ELF-1 (cell line): ENCODE measurements at regions not wholly inside any gene's neighbourhood (a gene's known extent, or its start where the extent isn't known, plus 50 kb on each side); places are given as distances from the start of the nearest gene placed in this dataset.

Experiments
- DNase-seq: peaks from one replicate; pipeline ENCODE4 v3.0.0-alpha.2; 2016; ENCODE audit warnings: low read depth, low spot score

GRCh38 chr18:22355598-22355997 is 62.1 kb downstream of the CTAGE1 start:
- no peak for DNase-seq

- DNase-seq: no peak
These were observed 62.6 kb downstream of the CTAGE1 start for GRCh38 chr18:22355069-22355468.

GRCh38 chr18:22349966-22350365 is 67.7 kb downstream of the CTAGE1 start:
- DNase-seq: no peak

GRCh38 chr18:22349317-22349898 is 68.3 kb downstream of the CTAGE1 start:
- DNase-seq: no peak

- DNase-seq: peak; percentile 69
These were observed 69.0 kb downstream of the CTAGE1 start for GRCh38 chr18:22348521-22349316.

GRCh38 chr18:22347606-22348511 is 69.9 kb downstream of the CTAGE1 start:
- DNase-seq: peak; percentile 38

GRCh38 chr18:22346953-22347605 is 70.6 kb downstream of the CTAGE1 start:
- peak; percentile 75 for DNase-seq

GRCh38 chr18:22346401-22346952 is 71.2 kb downstream of the CTAGE1 start:
- DNase-seq: no peak

GRCh38 chr18:22345718-22346117 is 72.0 kb downstream of the CTAGE1 start:
- no peak for DNase-seq

- no peak for DNase-seq
These were observed 72.6 kb downstream of the CTAGE1 start for GRCh38 chr18:22344908-22345670.

- DNase-seq: no peak
These were observed 73.3 kb downstream of the CTAGE1 start for GRCh38 chr18:22344445-22344844.

GRCh38 chr18:22343613-22344012 is 74.1 kb downstream of the CTAGE1 start:
- no peak for DNase-seq

GRCh38 chr18:22342625-22343024 is 75.1 kb downstream of the CTAGE1 start:
- DNase-seq: no peak

- DNase-seq: no peak
These were observed 77.4 kb downstream of the CTAGE1 start for GRCh38 chr18:22340331-22340730.

GRCh38 chr18:22339913-22340312 is 77.8 kb downstream of the CTAGE1 start:
- no peak for DNase-seq

GRCh38 chr18:22337833-22338232 is 79.9 kb downstream of the CTAGE1 start:
- no peak for DNase-seq

GRCh38 chr18:22337306-22337705 is 80.4 kb downstream of the CTAGE1 start:
- no peak for DNase-seq

- no peak for DNase-seq
These were observed 81.3 kb downstream of the CTAGE1 start for GRCh38 chr18:22336406-22336805.

- DNase-seq: no peak
These were observed 82.0 kb downstream of the CTAGE1 start for GRCh38 chr18:22335731-22336198.

GRCh38 chr18:22334567-22334966 is 83.1 kb downstream of the CTAGE1 start:
- DNase-seq: no peak

GRCh38 chr18:22332590-22332989 is 85.1 kb downstream of the CTAGE1 start:
- peak; percentile 71 for DNase-seq
